H9 (cell line): ENCODE measurements at regions not wholly inside any gene's neighbourhood (a gene's known extent, or its start where the extent isn't known, plus 50 kb on each side); places are given as distances from the start of the nearest gene placed in this dataset.

Experiments used
- DNase-seq: peaks from one replicate; pipeline ENCODE4 v3.0.0-alpha.2; 2017
- H2AFZ ChIP-seq: one replicate; pipeline ENCODE4 v1.6.1; 2013; ENCODE audit warnings: mild to moderate bottlenecking, low read length, control low read depth, moderate library complexity
- H2AK5ac ChIP-seq: 2 replicates; pipeline ENCODE4 v1.6.1; 2013; ENCODE audit warnings: low read length, control low read depth, mixed read lengths; ENCODE audit not compliant: insufficient read length
- H2BK120ac ChIP-seq: one replicate; pipeline ENCODE4 v1.6.1; 2013; ENCODE audit warnings: low read depth, mild to moderate bottlenecking, low read length, control low read depth, inconsistent platforms; ENCODE audit not compliant: poor library complexity, severe bottlenecking
- H2BK12ac ChIP-seq: 2 replicates; pipeline ENCODE4 v1.6.1; 2013; ENCODE audit warnings: low read length, control low read depth, mixed read lengths, low read depth; ENCODE audit not compliant: insufficient read length
- H2BK15ac ChIP-seq: 2 replicates; pipeline ENCODE4 v1.6.1; 2013; ENCODE audit warnings: low read depth, low read length, control low read depth
- H2BK20ac ChIP-seq: one replicate; pipeline ENCODE4 v1.6.1; 2013; ENCODE audit warnings: low read depth, mild to moderate bottlenecking, low read length, control low read depth, inconsistent platforms; ENCODE audit not compliant: poor library complexity, severe bottlenecking
- H2BK5ac ChIP-seq: 2 replicates; pipeline ENCODE4 v1.6.1; 2013; ENCODE audit warnings: low read length, control low read depth, mixed read lengths; ENCODE audit not compliant: insufficient read length
- H3K14ac ChIP-seq: 2 replicates; pipeline ENCODE4 v1.6.1; 2013; ENCODE audit warnings: low read length, control low read depth; ENCODE audit not compliant: insufficient read depth
- H3K18ac ChIP-seq: 2 replicates; pipeline ENCODE4 v1.6.1; 2013; ENCODE audit warnings: low read depth, mild to moderate bottlenecking, mixed read lengths, low read length, control low read depth; ENCODE audit not compliant: insufficient read length
- H3K23ac ChIP-seq: 2 replicates; pipeline ENCODE4 v1.6.1; 2013; ENCODE audit warnings: low read length, control low read depth, mixed read lengths, low read depth; ENCODE audit not compliant: insufficient read length
- H3K23me2 ChIP-seq: 2 replicates; pipeline ENCODE4 v1.6.1; 2013; ENCODE audit warnings: low read depth, mild to moderate bottlenecking, mixed read lengths, low read length, control low read depth; ENCODE audit not compliant: insufficient read length, poor library complexity, severe bottlenecking
- H3K27ac ChIP-seq: 2 replicates; pipeline ENCODE4 v1.5.1; 2013; ENCODE audit warnings: low read length, control low read depth, mixed read lengths, low read depth; ENCODE audit not compliant: insufficient read length
- H3K27me3 ChIP-seq: 2 replicates; pipeline ENCODE4 v1.6.1; 2013; ENCODE audit warnings: low read length, control low read depth, inconsistent platforms; ENCODE audit not compliant: insufficient read depth
- H3K4ac ChIP-seq: 2 replicates; pipeline ENCODE4 v1.6.1; 2013; ENCODE audit warnings: low read depth, mild to moderate bottlenecking, control low read depth, inconsistent platforms, low read length, moderate library complexity
- H3K4me1 ChIP-seq: 2 replicates; pipeline ENCODE4 v1.6.1; 2013; ENCODE audit warnings: low read length, control low read depth, inconsistent platforms; ENCODE audit not compliant: insufficient read depth
- H3K4me2 ChIP-seq: 2 replicates; pipeline ENCODE4 v1.6.1; 2013; ENCODE audit warnings: low read length, control low read depth, mixed read lengths; ENCODE audit not compliant: insufficient read length, insufficient read depth
- H3K56ac ChIP-seq: 2 replicates; pipeline ENCODE4 v1.6.1; 2013; ENCODE audit warnings: low read depth, mild to moderate bottlenecking, mixed read lengths, low read length, control low read depth; ENCODE audit not compliant: insufficient read length
- H3K79me1 ChIP-seq: 2 replicates; pipeline ENCODE4 v1.6.1; 2013; ENCODE audit warnings: low read depth, mild to moderate bottlenecking, moderate library complexity, low read length, control low read depth, inconsistent platforms; ENCODE audit not compliant: insufficient read depth, poor library complexity, severe bottlenecking
- H3K79me2 ChIP-seq: 2 replicates; pipeline ENCODE4 v1.6.1; 2013; ENCODE audit warnings: low read length, control low read depth, inconsistent platforms; ENCODE audit not compliant: insufficient read depth
- H3K9ac ChIP-seq: 2 replicates; pipeline ENCODE4 v1.6.1; 2013; ENCODE audit warnings: low read length, control low read depth, mixed read lengths; ENCODE audit not compliant: insufficient read length; ENCODE audit errors: extremely low read depth
- H3K9me3 ChIP-seq: one replicate; pipeline ENCODE4 v1.6.1; 2013; ENCODE audit warnings: low read depth, low read length, inconsistent platforms; ENCODE audit not compliant: control insufficient read depth
- H3T11ph ChIP-seq: one replicate; pipeline ENCODE4 v1.6.1; 2013; ENCODE audit warnings: mild to moderate bottlenecking, low read length, control low read depth, inconsistent platforms
- H4K20me1 ChIP-seq: one replicate; pipeline ENCODE4 v1.6.1; 2013; ENCODE audit not compliant: control insufficient read depth, insufficient read length, insufficient read depth
- H4K5ac ChIP-seq: 2 replicates; pipeline ENCODE4 v1.6.1; 2013; ENCODE audit warnings: low read depth, mild to moderate bottlenecking, mixed read lengths, low read length, control low read depth; ENCODE audit not compliant: insufficient read length
- H4K8ac ChIP-seq: replicated peaks from 2 replicates; pipeline ENCODE4 v1.6.1; 2013; ENCODE audit warnings: low read length, control low read depth, mixed read lengths, low read depth; ENCODE audit not compliant: insufficient read length
- H4K91ac ChIP-seq: 2 replicates; pipeline ENCODE4 v1.6.1; 2013; ENCODE audit warnings: low read depth, mild to moderate bottlenecking, moderate library complexity, mixed read lengths, low read length, control low read depth; ENCODE audit not compliant: insufficient read length
- H3K27ac Mint-ChIP-seq, 3 experiments: 2 replicates in 2 of 3; 3 replicates in 1 of 3; pipeline ENCODE4 v1.8.0; 2020 to 2021; ENCODE audit warnings: mixed read lengths in 3 of 3, mild to moderate bottlenecking in 1 of 3, moderate library complexity in 1 of 3
- H3K27me3 Mint-ChIP-seq: 2 replicates; pipeline ENCODE4 v1.8.0; 2021; ENCODE audit warnings: low read depth, mild to moderate bottlenecking, moderate library complexity, mixed read lengths
- H3K36me3 Mint-ChIP-seq, 3 experiments: 2 replicates in 2 of 3; 3 replicates in 1 of 3; pipeline ENCODE4 v1.8.0; 2020 to 2021; ENCODE audit warnings: low read depth in 3 of 3, mixed read lengths in 3 of 3; ENCODE audit not compliant: insufficient read depth in 1 of 3
- H3K4me1 Mint-ChIP-seq, 2 experiments: 2 replicates each; pipeline ENCODE4 v1.8.0; 2020; ENCODE audit warnings: mixed read lengths in 2 of 2
- H3K4me3 Mint-ChIP-seq, 2 experiments: 2 replicates in 1 of 2; 3 replicates in 1 of 2; pipeline ENCODE4 v1.8.0; 2020 to 2021; ENCODE audit warnings: mild to moderate bottlenecking in 2 of 2, mixed read lengths in 2 of 2, moderate library complexity in 1 of 2
- H3K9me3 Mint-ChIP-seq, 2 experiments: 2 replicates in 1 of 2; 3 replicates in 1 of 2; pipeline ENCODE4 v1.8.0; 2020; ENCODE audit warnings: mild to moderate bottlenecking in 2 of 2, mixed read lengths in 2 of 2, moderate library complexity in 1 of 2
- CTCF ChIP-seq: fragments of 200-600 bp; sonication (generic); conservative IDR thresholded peaks from 3 replicates; pipeline ENCODE4 v1.8.0; 2021; ENCODE audit warnings: antibody characterized with exemption, mild to moderate bottlenecking

- Mint-ChIP-seq H3K9me3 (peaks cover 0 to 4% of the 10 kb centered on the region in 2 experiments; a peak in 2 of 5 replicates), H3K4me1 (no peaks in the 10 kb centered on the region), H3K27me3 (peaks cover 5% of the 10 kb centered on the region), H3K36me3 (no peaks in the 10 kb centered on the region; a peak in 1 of 7 replicates), H3K27ac (no peak overlapping the region; a peak in 1 of 7 replicates), H3K4me3 (no peak overlapping the region)
- H3K23ac ChIP-seq = no peak overlapping the region
- H3K79me2 ChIP-seq = no peaks in the 10 kb centered on the region
- H3K56ac ChIP-seq = no peak overlapping the region
- H3K9me3 ChIP-seq = no peaks in the 10 kb centered on the region
- no peak overlapping the region for H4K5ac ChIP-seq
- DNase-seq = no peak
- H2BK5ac ChIP-seq = no peak overlapping the region
- no peak overlapping the region for H3K4me2 ChIP-seq
- H3K27ac ChIP-seq = no peak overlapping the region
- no peak overlapping the region for H3K9ac ChIP-seq
- no peak overlapping the region for H2BK20ac ChIP-seq
- no peak overlapping the region for H3T11ph ChIP-seq
- no peaks in the 10 kb centered on the region for H3K23me2 ChIP-seq
- H3K4ac ChIP-seq = no peak overlapping the region
- H2BK12ac ChIP-seq = no peak overlapping the region
- no peak for TF ChIP-seq CTCF
- H3K18ac ChIP-seq = no peak overlapping the region
- H3K79me1 ChIP-seq = no peaks in the 10 kb centered on the region
- no peak overlapping the region for H4K8ac ChIP-seq
- no peaks in the 10 kb centered on the region for H3K27me3 ChIP-seq
- H4K20me1 ChIP-seq = no peaks in the 10 kb centered on the region
- no peak overlapping the region for H2AK5ac ChIP-seq
- H2BK15ac ChIP-seq = no peak overlapping the region
- no peak overlapping the region for H4K91ac ChIP-seq
- no peak overlapping the region for H3K14ac ChIP-seq
- no peak overlapping the region for H2BK120ac ChIP-seq
- H2AFZ ChIP-seq = no peak overlapping the region
- no peaks in the 10 kb centered on the region for H3K4me1 ChIP-seq
Measured at GRCh38 chr2:217444509-217444908, 558.3 kb downstream of the TNS1 start.
